OCI-LY1 (cell line): ENCODE measurements at regions not wholly inside any gene's neighbourhood (a gene's known extent, or its start where the extent isn't known, plus 50 kb on each side); places are given as distances from the start of the nearest gene placed in this dataset.
"Not testable (repeated sequence)": the region's sequence is repeated elsewhere in the genome, so short reads cannot be mapped to it uniquely, and the experiment has no call there.

Experiments used
- H2AFZ ChIP-seq: fragments of 200-600 bp; sonication (generic), shearing (Covaris generic); 2 replicates; pipeline ENCODE4 v1.6.0; 2014; ENCODE audit warnings: antibody characterized with exemption, mild to moderate bottlenecking, low read length
- H3F3A ChIP-seq: fragments of 200-600 bp; sonication (generic), shearing (Covaris generic); 2 replicates; pipeline ENCODE4 v1.6.0; 2014; ENCODE audit warnings: mild to moderate bottlenecking, antibody characterized with exemption, low read length, moderate library complexity; ENCODE audit not compliant: insufficient read depth
- H3K27ac ChIP-seq: fragments of 200-600 bp; sonication (generic); 2 replicates; pipeline ENCODE4 v1.5.1; 2014; ENCODE audit warnings: low read length, mixed run types, mild to moderate bottlenecking, low read depth; ENCODE audit not compliant: poor library complexity, severe bottlenecking
- H3K27me3 ChIP-seq: fragments of 200-600 bp; sonication (generic); 2 replicates; pipeline ENCODE4 v1.6.0; 2014; ENCODE audit warnings: antibody characterized with exemption, mild to moderate bottlenecking, low read length, moderate library complexity; ENCODE audit not compliant: insufficient read depth
- H3K36me3 ChIP-seq: fragments of 200-600 bp; sonication (generic); 2 replicates; pipeline ENCODE4 v1.6.1; 2014; ENCODE audit warnings: mild to moderate bottlenecking, antibody characterized with exemption, low read length, moderate library complexity, mixed read lengths; ENCODE audit not compliant: insufficient read depth
- H3K4me1 ChIP-seq: fragments of 200-600 bp; sonication (generic); 2 replicates; pipeline ENCODE4 v1.5.1; 2014; ENCODE audit warnings: mild to moderate bottlenecking, low read length, moderate library complexity; ENCODE audit not compliant: insufficient read depth, severe bottlenecking
- H3K4me2 ChIP-seq: fragments of 200-600 bp; sonication (generic), shearing (Covaris generic); 2 replicates; pipeline ENCODE4 v1.6.1; 2014; ENCODE audit warnings: low read length
- H3K4me3 ChIP-seq: fragments of 200-600 bp; sonication (generic); 2 replicates; pipeline ENCODE4 v1.5.1; 2014; ENCODE audit warnings: low read length, low read depth, mild to moderate bottlenecking, mixed read lengths; ENCODE audit not compliant: poor library complexity, severe bottlenecking
- H3K79me2 ChIP-seq: fragments of 200-600 bp; shearing (Covaris generic); 2 replicates; pipeline ENCODE4 v1.6.1; 2016; ENCODE audit warnings: mixed run types, low read length, mixed read lengths; ENCODE audit not compliant: insufficient read depth
- H3K9ac ChIP-seq: fragments of 200-600 bp; sonication (generic), shearing (Covaris generic); 2 replicates; pipeline ENCODE4 v1.6.1; 2014; ENCODE audit warnings: mild to moderate bottlenecking, low read length, mixed read lengths
- H3K9me2 ChIP-seq: fragments of 200-600 bp; sonication (generic), shearing (Covaris generic); 2 replicates; pipeline ENCODE4 v1.6.1; 2014; ENCODE audit warnings: low read depth, mild to moderate bottlenecking, low read length, mixed read lengths
- H3K9me3 ChIP-seq: fragments of 200-600 bp; shearing (Covaris generic); 2 replicates; pipeline ENCODE4 v1.6.1; 2014; ENCODE audit warnings: low read length, mixed read lengths
- H4K20me1 ChIP-seq: fragments of 200-600 bp; sonication (generic), shearing (Covaris generic); 2 replicates; pipeline ENCODE4 v1.6.0; 2016; ENCODE audit warnings: mild to moderate bottlenecking, low read length; ENCODE audit not compliant: insufficient read depth
- CTCF ChIP-seq: fragments of 200-600 bp; sonication (generic), shearing (Covaris generic); IDR thresholded peaks from 2 replicates; pipeline ENCODE4 v1.5.1; 2017; ENCODE audit warnings: mild to moderate bottlenecking, antibody characterized with exemption, low read length, moderate library complexity, mixed read lengths
- EZH2 ChIP-seq: fragments of 200-600 bp; sonication (generic), shearing (Covaris generic); IDR thresholded peaks from 2 replicates; pipeline ENCODE4 v1.8.0; 2017; ENCODE audit warnings: borderline replicate concordance, mixed run types, mild to moderate bottlenecking, antibody characterized with exemption, low read length, moderate library complexity, mixed read lengths

- Histone ChIP-seq H3K27ac (no peak overlapping the region), H3K36me3 (no peaks in the 10 kb centered on the region), H3K79me2 (no peaks in the 10 kb centered on the region), H4K20me1 (no peaks in the 10 kb centered on the region), H3K4me1 (no peaks in the 10 kb centered on the region), H3K4me2 (no peak overlapping the region), H3K9me3 (no peaks in the 10 kb centered on the region), H3K27me3 (no peaks in the 10 kb centered on the region), H3F3A (no peaks in the 10 kb centered on the region), H3K9me2 (no peaks in the 10 kb centered on the region), H3K4me3 (no peak overlapping the region), H3K9ac (no peak overlapping the region), H2AFZ (no peak overlapping the region)
- no peak for TF ChIP-seq EZH2
- TF ChIP-seq CTCF: no peak
Measured at GRCh38 chr3:87488765-87489164, 212.4 kb upstream of the POU1F1 start.

GRCh38 chr3:87486635-87487034, 210.3 kb upstream of the POU1F1 start:
- not testable (repeated sequence) for H3K36me3 ChIP-seq, H2AFZ ChIP-seq, H3K4me1 ChIP-seq, H3K79me2 ChIP-seq, H3K9ac ChIP-seq, H3K4me3 ChIP-seq, H3K27me3 ChIP-seq, H3F3A ChIP-seq, H3K4me2 ChIP-seq, H4K20me1 ChIP-seq, H3K9me3 ChIP-seq, H3K27ac ChIP-seq, H3K9me2 ChIP-seq

GRCh38 chr3:87486115-87486514, 209.7 kb upstream of the POU1F1 start:
- Histone ChIP-seq H3K9me3 (no peaks in the 10 kb centered on the region), H4K20me1 (no peaks in the 10 kb centered on the region), H3K27me3 (no peaks in the 10 kb centered on the region), H3K27ac (no peak overlapping the region), H3K79me2 (no peaks in the 10 kb centered on the region), H3K4me1 (no peaks in the 10 kb centered on the region), H3F3A (no peaks in the 10 kb centered on the region), H3K9me2 (no peaks in the 10 kb centered on the region), H3K36me3 (no peaks in the 10 kb centered on the region), H2AFZ (no peak overlapping the region), H3K4me3 (no peak overlapping the region), H3K4me2 (no peak overlapping the region), H3K9ac (no peak overlapping the region)
- TF ChIP-seq EZH2 (no peak), CTCF (no peak)

- H3K9ac ChIP-seq: no peak overlapping the region
- no peaks in the 10 kb centered on the region for H3F3A ChIP-seq
- H3K4me3 ChIP-seq: no peak overlapping the region
- no peaks in the 10 kb centered on the region for H3K4me1 ChIP-seq
- H3K79me2 ChIP-seq: no peaks in the 10 kb centered on the region
- no peak overlapping the region for H3K27ac ChIP-seq
- H3K27me3 ChIP-seq: no peaks in the 10 kb centered on the region
- H3K4me2 ChIP-seq: no peak overlapping the region
- H2AFZ ChIP-seq: no peak overlapping the region
- H3K9me3 ChIP-seq: no peaks in the 10 kb centered on the region
- TF ChIP-seq CTCF (no peak), EZH2 (no peak)
- H3K36me3 ChIP-seq: no peaks in the 10 kb centered on the region
- no peaks in the 10 kb centered on the region for H3K9me2 ChIP-seq
- no peaks in the 10 kb centered on the region for H4K20me1 ChIP-seq
Measured at GRCh38 chr3:87478716-87479115, 202.3 kb upstream of the POU1F1 start.
